ENCODE measurements at regions not wholly inside any gene's neighbourhood (a gene's known extent, or its start where the extent isn't known, plus 50 kb on each side); places are given as distances from the start of the nearest gene placed in this dataset.

DNA sequence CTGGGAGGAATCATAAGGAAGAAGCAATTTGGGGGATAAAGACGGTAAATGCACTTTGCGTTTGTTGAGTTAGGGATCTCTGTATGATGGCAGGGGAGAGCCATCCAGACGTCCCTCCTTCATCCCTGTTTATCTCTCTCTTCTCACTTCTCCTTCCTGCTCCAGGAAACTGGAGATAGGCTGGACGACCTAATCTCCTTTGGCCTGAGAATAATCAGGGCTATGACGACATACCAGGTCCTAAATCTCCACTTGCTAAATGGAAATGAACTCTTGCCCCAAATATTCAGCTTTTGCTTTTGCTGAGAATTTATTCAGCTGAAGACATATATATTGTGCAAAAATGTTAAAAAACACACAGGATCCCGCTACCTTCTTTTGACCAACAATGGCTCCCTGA lies 182.9 kb upstream of the INHBA start:
- TF ChIP-seq CTCF (IDR thresholded peaks at IDR 0.05) (no peak), EZH2 (IDR thresholded peaks at IDR 0.05) (no peak)

Measured in neural progenitor cell (in vitro differentiated cells).